Neural cell (in vitro differentiated cells): ENCODE measurements at regions not wholly inside any gene's neighbourhood (a gene's known extent, or its start where the extent isn't known, plus 50 kb on each side); places are given as distances from the start of the nearest gene placed in this dataset.

Source experiments
- H2AFZ ChIP-seq: fragments of 200-600, 300-800 bp; sonication (generic), shearing (Covaris generic); 2 replicates; pipeline ENCODE4 v1.6.0; 2014; ENCODE audit warnings: low read depth, mild to moderate bottlenecking, antibody characterized with exemption, low read length, moderate library complexity
- H3F3A ChIP-seq: fragments of 200-600 bp; shearing (Covaris generic); 2 replicates; pipeline ENCODE4 v1.6.1; 2016; ENCODE audit warnings: mild to moderate bottlenecking, moderate library complexity, mixed read lengths, antibody characterized with exemption, low read length; ENCODE audit not compliant: insufficient read depth, poor library complexity, severe bottlenecking
- H3K27ac ChIP-seq: fragments of 200-600, 300-800 bp; sonication (generic), shearing (Covaris generic); 2 replicates; pipeline ENCODE4 v1.5.1; 2014; ENCODE audit warnings: mild to moderate bottlenecking, low read length, moderate library complexity
- H3K27me3 ChIP-seq: fragments of 300-800, 200-600 bp; sonication (generic), shearing (Covaris generic); 2 replicates; pipeline ENCODE4 v1.6.0; 2014; ENCODE audit warnings: mild to moderate bottlenecking, low read depth, low read length, moderate library complexity; ENCODE audit not compliant: insufficient read depth
- H3K36me3 ChIP-seq: fragments of 300-800, 200-600 bp; sonication (generic), shearing (Covaris generic); 2 replicates; pipeline ENCODE4 v1.5.1; 2014; ENCODE audit warnings: mild to moderate bottlenecking, antibody characterized with exemption, low read length, moderate library complexity; ENCODE audit not compliant: insufficient read depth
- H3K4me2 ChIP-seq: fragments of 300-800, 200-600 bp; sonication (generic), shearing (Covaris generic); 2 replicates; pipeline ENCODE4 v1.6.0; 2014; ENCODE audit warnings: mild to moderate bottlenecking, low read length
- H3K4me3 ChIP-seq: fragments of 300-800, 200-600 bp; sonication (generic), shearing (Covaris generic); 2 replicates; pipeline ENCODE4 v1.5.1; 2014; ENCODE audit warnings: mild to moderate bottlenecking, low read length, moderate library complexity
- H3K79me2 ChIP-seq: fragments of 200-600 bp; shearing (Covaris generic); replicated peaks from 2 replicates; pipeline ENCODE4 v1.6.0; 2014; ENCODE audit warnings: mild to moderate bottlenecking, low read length, moderate library complexity; ENCODE audit not compliant: insufficient read depth
- H3K9ac ChIP-seq: fragments of 300-800, 200-600 bp; sonication (generic), shearing (Covaris generic); 2 replicates; pipeline ENCODE4 v1.6.1; 2016; ENCODE audit warnings: mild to moderate bottlenecking, low read length, mixed read lengths
- H3K9me2 ChIP-seq: fragments of 200-600 bp; shearing (Covaris generic); 2 replicates; pipeline ENCODE4 v1.6.1; 2016; ENCODE audit warnings: mild to moderate bottlenecking, low read length, mixed read lengths; ENCODE audit not compliant: insufficient read depth
- H3K9me3 ChIP-seq: fragments of 200-600, 300-800 bp; sonication (generic), shearing (Covaris generic); 2 replicates; pipeline ENCODE4 v1.6.1; 2016; ENCODE audit warnings: mild to moderate bottlenecking, mixed run types, low read length, moderate library complexity, mixed read lengths
- H4K20me1 ChIP-seq: fragments of 200-600 bp; shearing (Covaris generic); 2 replicates; pipeline ENCODE4 v1.6.1; 2016; ENCODE audit warnings: mild to moderate bottlenecking, mixed run types; ENCODE audit not compliant: insufficient read depth
- CTCF ChIP-seq: fragments of 450-650 bp; IDR thresholded peaks from 2 replicates; pipeline ENCODE4 v1.5.1; 2014; ENCODE audit warnings: antibody characterized with exemption, mild to moderate bottlenecking, moderate library complexity; ENCODE audit not compliant: poor library complexity, severe bottlenecking
- EP300 ChIP-seq: fragments of 450-650 bp; conservative IDR thresholded peaks from 2 replicates; pipeline ENCODE4 v1.6.1; 2014; ENCODE audit warnings: antibody characterized with exemption, mild to moderate bottlenecking, moderate library complexity; ENCODE audit not compliant: poor library complexity, severe bottlenecking
- EZH2 ChIP-seq: fragments of 200-600, 300-800 bp; shearing (Covaris generic), sonication (generic); IDR thresholded peaks from 2 replicates; pipeline ENCODE4 v1.6.1; 2014; ENCODE audit warnings: antibody characterized with exemption, low read length, borderline replicate concordance, mild to moderate bottlenecking; ENCODE audit not compliant: insufficient read depth, poor library complexity, severe bottlenecking
- MXI1 ChIP-seq: fragments of 450-650 bp; conservative IDR thresholded peaks from 2 replicates; pipeline ENCODE4 v1.6.1; 2014; ENCODE audit warnings: antibody characterized with exemption, mild to moderate bottlenecking; ENCODE audit not compliant: poor library complexity, severe bottlenecking
- POLR2AphosphoS5 ChIP-seq: IDR thresholded peaks from 2 replicates; pipeline ENCODE4 v1.6.1; 2012
- RAD21 ChIP-seq: fragments of 450-650 bp; conservative IDR thresholded peaks from 2 replicates; pipeline ENCODE4 v1.6.1; 2014; ENCODE audit warnings: antibody characterized with exemption, mild to moderate bottlenecking, moderate library complexity
- REST ChIP-seq: IDR thresholded peaks from 2 replicates; pipeline ENCODE4 v1.6.1; 2012; ENCODE audit warnings: borderline replicate concordance
- SMC3 ChIP-seq: fragments of 450-650 bp; conservative IDR thresholded peaks from 2 replicates; pipeline ENCODE4 v1.6.1; 2014; ENCODE audit warnings: antibody characterized with exemption, mild to moderate bottlenecking, moderate library complexity; ENCODE audit not compliant: poor library complexity
- TAF1 ChIP-seq: IDR thresholded peaks from 2 replicates; pipeline ENCODE4 v1.6.1; 2012; ENCODE audit warnings: low read depth

- Histone ChIP-seq H3K79me2 (no peaks in the 10 kb centered on the region), H3F3A (no peaks in the 10 kb centered on the region)
Measured at GRCh38 chr12:30461026-30461615, 234.5 kb downstream of the IPO8 start.

GRCh38 chr12:30458453-30458852, 237.2 kb downstream of the IPO8 start:
- H2AFZ ChIP-seq, result no peak overlapping the region
- H3F3A ChIP-seq, result no peaks in the 10 kb centered on the region
- TF ChIP-seq CTCF (no peak), EP300 (no peak), RAD21 (no peak), TAF1 (no peak), MXI1 (no peak), SMC3 (no peak)

More at GRCh38 chr12:30461026-30461615, 234.5 kb downstream of the IPO8 start:
- Histone ChIP-seq H3K9ac (no peak overlapping the region), H3K9me2 (no peaks in the 10 kb centered on the region), H3K27me3 (no peaks in the 10 kb centered on the region), H2AFZ (no peak overlapping the region), H4K20me1 (no peaks in the 10 kb centered on the region), H3K4me2 (no peak overlapping the region), H3K9me3 (no peaks in the 10 kb centered on the region), H3K27ac (no peak overlapping the region), H3K4me3 (no peak overlapping the region), H3K36me3 (no peaks in the 10 kb centered on the region)
- TF ChIP-seq REST (no peak), MXI1 (no peak), POLR2AphosphoS5 (no peak), SMC3 (no peak), EZH2 (no peak), RAD21 (no peak), TAF1 (no peak), CTCF (no peak), EP300 (no peak)

More at GRCh38 chr12:30458453-30458852, 237.2 kb downstream of the IPO8 start:
- Histone ChIP-seq H3K27me3 (no peaks in the 10 kb centered on the region), H3K4me3 (no peak overlapping the region), H3K9me2 (no peaks in the 10 kb centered on the region), H3K27ac (no peak overlapping the region), H3K9me3 (no peaks in the 10 kb centered on the region), H3K79me2 (no peaks in the 10 kb centered on the region), H3K36me3 (no peaks in the 10 kb centered on the region), H3K4me2 (no peak overlapping the region), H4K20me1 (no peaks in the 10 kb centered on the region), H3K9ac (no peak overlapping the region)
